Endodermal cell (in vitro differentiated cells): ENCODE measurements at regions not wholly inside any gene's neighbourhood (a gene's known extent, or its start where the extent isn't known, plus 50 kb on each side); places are given as distances from the start of the nearest gene placed in this dataset.

Experiments
- DNase-seq: peaks from one replicate; pipeline ENCODE4 v3.0.0-alpha.2; 2017
- H3K27ac ChIP-seq: 2 replicates; pipeline ENCODE4 v1.5.1; 2013; ENCODE audit warnings: mild to moderate bottlenecking, low read depth, low read length, moderate library complexity
- H3K27me3 ChIP-seq: 2 replicates; pipeline ENCODE4 v1.6.1; 2013; ENCODE audit warnings: mild to moderate bottlenecking, low read length, moderate library complexity; ENCODE audit not compliant: insufficient read depth, control insufficient read depth, poor library complexity, severe bottlenecking
- H3K36me3 ChIP-seq: 2 replicates; pipeline ENCODE4 v1.7.0; 2013; ENCODE audit warnings: mild to moderate bottlenecking, low read length, moderate library complexity; ENCODE audit not compliant: control insufficient read depth, insufficient read depth
- H3K4me1 ChIP-seq: one replicate; pipeline ENCODE4 v1.7.0; 2013; ENCODE audit warnings: low read length; ENCODE audit not compliant: control insufficient read depth, insufficient read depth
- H3K4me3 ChIP-seq: 2 replicates; pipeline ENCODE4 v1.5.1; 2013; ENCODE audit warnings: mild to moderate bottlenecking, low read length, moderate library complexity
- H3K9ac ChIP-seq: 2 replicates; pipeline ENCODE4 v1.6.1; 2013; ENCODE audit warnings: mild to moderate bottlenecking, low read length, moderate library complexity; ENCODE audit not compliant: poor library complexity, severe bottlenecking; ENCODE audit errors: extremely low read depth
- H3K9me3 ChIP-seq: 2 replicates; pipeline ENCODE4 v1.6.1; 2013; ENCODE audit warnings: mild to moderate bottlenecking, low read length, moderate library complexity; ENCODE audit not compliant: control insufficient read depth
- H3K27ac Mint-ChIP-seq: 2 replicates; pipeline ENCODE4 v1.8.0; 2020; ENCODE audit warnings: mixed read lengths
- H3K27me3 Mint-ChIP-seq: 2 replicates; pipeline ENCODE4 v1.8.0; 2021; ENCODE audit warnings: mild to moderate bottlenecking, mixed read lengths; ENCODE audit not compliant: insufficient read depth
- H3K36me3 Mint-ChIP-seq: 2 replicates; pipeline ENCODE4 v1.8.0; 2020; ENCODE audit warnings: low read depth, mixed read lengths
- H3K4me1 Mint-ChIP-seq: 2 replicates; pipeline ENCODE4 v1.8.0; 2020; ENCODE audit warnings: mixed read lengths
- H3K4me3 Mint-ChIP-seq: 2 replicates; pipeline ENCODE4 v1.8.0; 2020; ENCODE audit warnings: mild to moderate bottlenecking, moderate library complexity, mixed read lengths
- H3K9me3 Mint-ChIP-seq: 2 replicates; pipeline ENCODE4 v1.8.0; 2020; ENCODE audit warnings: mild to moderate bottlenecking, mixed read lengths
- WGBS, 2 experiments: methylation state at CpG; one replicate each; pipeline versions ENCODE4 v1.1.5 to v1.1.7; 2013; ENCODE audit warnings: missing lambda C conversion rate in 2 of 2, mixed read lengths in 1 of 2; ENCODE audit not compliant: insufficient coverage in 1 of 2, insufficient read length in 1 of 2; 5-methylcytosine and 5-hydroxymethylcytosine counted together
- TF ChIP-seq, protein P1 (sequence below): fragments of 200-600 bp; sonication (generic); conservative IDR thresholded peaks from 2 replicates; pipeline ENCODE4 v1.5.0; 2021; ENCODE audit warnings: antibody characterized with exemption, mild to moderate bottlenecking

DNA sequence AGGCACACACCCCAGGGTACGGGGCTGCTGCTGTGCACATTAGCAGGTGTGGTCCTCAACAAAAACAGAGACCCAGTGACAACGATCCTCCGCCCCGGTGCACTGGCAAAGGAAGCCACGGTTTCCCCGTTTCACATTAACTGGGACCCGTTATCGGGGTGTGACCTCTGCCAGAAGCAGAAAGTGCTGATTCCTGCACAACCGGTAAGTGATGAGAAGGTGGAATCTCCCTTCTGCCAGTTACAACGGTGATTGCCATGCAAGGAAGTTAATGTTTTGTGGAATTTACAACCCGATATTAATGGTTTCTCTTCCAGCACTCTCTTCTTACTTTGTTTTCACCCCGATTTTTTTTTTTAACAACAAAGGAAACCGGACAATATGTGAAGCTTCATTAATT is 294.9 kb upstream of the IRX1 start:
- Histone ChIP-seq H3K27me3 (no peaks in the 10 kb centered on the region), H3K27ac (no peak overlapping the region), H3K4me1 (no peaks in the 10 kb centered on the region), H3K4me3 (no peak overlapping the region), H3K9ac (no peak overlapping the region), H3K9me3 (no peaks in the 10 kb centered on the region), H3K36me3 (no peaks in the 10 kb centered on the region)
- peak; percentile 38 for DNase-seq
- Mint-ChIP-seq H3K27ac (no peak overlapping the region), H3K27me3 (peaks cover 6% of the 10 kb centered on the region), H3K36me3 (no peaks in the 10 kb centered on the region), H3K4me1 (no peaks in the 10 kb centered on the region), H3K9me3 (no peaks in the 10 kb centered on the region), H3K4me3 (no peak overlapping the region)
- TF ChIP-seq, protein P1, sequence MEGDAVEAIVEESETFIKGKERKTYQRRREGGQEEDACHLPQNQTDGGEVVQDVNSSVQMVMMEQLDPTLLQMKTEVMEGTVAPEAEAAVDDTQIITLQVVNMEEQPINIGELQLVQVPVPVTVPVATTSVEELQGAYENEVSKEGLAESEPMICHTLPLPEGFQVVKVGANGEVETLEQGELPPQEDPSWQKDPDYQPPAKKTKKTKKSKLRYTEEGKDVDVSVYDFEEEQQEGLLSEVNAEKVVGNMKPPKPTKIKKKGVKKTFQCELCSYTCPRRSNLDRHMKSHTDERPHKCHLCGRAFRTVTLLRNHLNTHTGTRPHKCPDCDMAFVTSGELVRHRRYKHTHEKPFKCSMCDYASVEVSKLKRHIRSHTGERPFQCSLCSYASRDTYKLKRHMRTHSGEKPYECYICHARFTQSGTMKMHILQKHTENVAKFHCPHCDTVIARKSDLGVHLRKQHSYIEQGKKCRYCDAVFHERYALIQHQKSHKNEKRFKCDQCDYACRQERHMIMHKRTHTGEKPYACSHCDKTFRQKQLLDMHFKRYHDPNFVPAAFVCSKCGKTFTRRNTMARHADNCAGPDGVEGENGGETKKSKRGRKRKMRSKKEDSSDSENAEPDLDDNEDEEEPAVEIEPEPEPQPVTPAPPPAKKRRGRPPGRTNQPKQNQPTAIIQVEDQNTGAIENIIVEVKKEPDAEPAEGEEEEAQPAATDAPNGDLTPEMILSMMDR = no peak
- WGBS, 2 experiments = 89 to 91% methylated on average over 10 to 13 of the region's 13 CpGs

DNA sequence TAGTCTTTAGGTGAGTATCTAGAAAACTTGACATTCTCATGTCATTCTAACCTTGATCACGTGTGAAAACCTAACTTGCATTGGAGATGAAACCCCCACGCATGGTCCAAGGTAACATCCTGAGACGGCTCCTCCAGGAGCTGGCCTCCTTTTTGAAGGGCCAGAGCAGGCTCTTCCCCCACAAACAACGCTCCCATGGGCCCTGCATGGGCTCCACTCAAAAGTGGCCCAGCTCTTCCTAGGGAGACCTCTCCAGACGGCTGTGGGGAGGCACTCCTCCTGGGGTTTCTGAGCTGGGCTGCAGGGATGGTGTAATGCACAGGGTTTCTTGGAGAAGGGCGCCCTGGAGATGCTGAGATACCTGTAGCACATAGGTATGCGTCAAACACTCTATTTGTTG is 296.2 kb upstream of the IRX1 start:
- Histone ChIP-seq H3K4me3 (no peak overlapping the region), H3K27me3 (no peaks in the 10 kb centered on the region), H3K36me3 (no peaks in the 10 kb centered on the region), H3K9me3 (no peaks in the 10 kb centered on the region), H3K4me1 (no peaks in the 10 kb centered on the region), H3K27ac (no peak overlapping the region), H3K9ac (no peak overlapping the region)
- no peaks in the 10 kb centered on the region for H3K4me1 Mint-ChIP-seq
- TF ChIP-seq, protein P1 = no peak
- H3K27ac Mint-ChIP-seq = no peak overlapping the region
- peak; percentile 31 for DNase-seq
- 83 to 96% methylated on average over 6 to 7 of the region's 7 CpGs for WGBS, 2 experiments
- no peaks in the 10 kb centered on the region for H3K9me3 Mint-ChIP-seq
- H3K36me3 Mint-ChIP-seq = no peaks in the 10 kb centered on the region
- H3K4me3 Mint-ChIP-seq = no peak overlapping the region
- H3K27me3 Mint-ChIP-seq = peaks cover 3% of the 10 kb centered on the region

DNA sequence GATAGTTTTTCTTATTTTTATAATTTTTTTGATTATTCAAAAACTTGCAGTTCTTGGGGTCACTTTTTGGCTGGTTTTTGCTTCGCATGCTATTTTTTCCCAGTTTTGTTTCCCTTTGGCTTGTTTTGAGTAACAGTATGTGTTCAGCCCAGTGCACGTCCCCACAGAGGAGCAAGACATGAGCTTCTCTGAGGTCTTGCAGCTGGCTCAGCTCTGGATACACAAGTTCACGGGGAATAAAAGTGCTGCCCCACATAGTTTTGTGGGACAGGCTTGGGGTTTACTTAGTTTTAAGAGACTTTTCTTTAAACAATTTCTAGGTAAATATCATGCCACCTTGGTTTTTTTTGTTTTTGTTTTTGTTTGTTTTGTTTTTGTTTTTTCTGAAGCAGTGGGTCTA is 297.8 kb upstream of the IRX1 start:
- Histone ChIP-seq H3K9ac (no peak overlapping the region), H3K4me3 (no peak overlapping the region), H3K27me3 (no peaks in the 10 kb centered on the region), H3K36me3 (no peaks in the 10 kb centered on the region), H3K27ac (no peak overlapping the region), H3K9me3 (no peaks in the 10 kb centered on the region), H3K4me1 (no peaks in the 10 kb centered on the region)
- Mint-ChIP-seq H3K36me3 (no peaks in the 10 kb centered on the region), H3K9me3 (no peaks in the 10 kb centered on the region), H3K4me1 (no peaks in the 10 kb centered on the region), H3K4me3 (no peak overlapping the region), H3K27me3 (peaks cover 3% of the 10 kb centered on the region), H3K27ac (no peak overlapping the region)
- peak; percentile 10 for DNase-seq
- 87 to 90% methylated on average over 2 to 3 of the region's 3 CpGs for WGBS, 2 experiments
- TF ChIP-seq, protein P1 = no peak
